GM18519 (cell line): ENCODE measurements at regions not wholly inside any gene's neighbourhood (a gene's known extent, or its start where the extent isn't known, plus 50 kb on each side); places are given as distances from the start of the nearest gene placed in this dataset.

ENCODE experiments used
- ATAC-seq: cut with Tn5 transposase; IDR thresholded peaks from one replicate; pipeline ENCODE4 v1.9.1; 2021; ENCODE audit warnings: mild to moderate bottlenecking, moderate library complexity; ENCODE audit not compliant: unreplicated experiment, low FRiP score

- ATAC-seq: no peak
These were observed 446.0 kb upstream of the LRRC7 start for GRCh38 chr1:69121723-69122122.

GRCh38 chr1:69122373-69122772, 445.3 kb upstream of the LRRC7 start:
- ATAC-seq: no peak

GRCh38 chr1:69123486-69123885, 444.2 kb upstream of the LRRC7 start:
- ATAC-seq: no peak

GRCh38 chr1:69126796-69127195, 440.9 kb upstream of the LRRC7 start:
- no peak for ATAC-seq

- ATAC-seq: no peak
These were observed 439.5 kb upstream of the LRRC7 start for GRCh38 chr1:69128204-69128603.

GRCh38 chr1:69129538-69129937, 438.2 kb upstream of the LRRC7 start:
- no peak for ATAC-seq

- no peak for ATAC-seq
These were observed 429.6 kb upstream of the LRRC7 start for GRCh38 chr1:69138172-69138571.

- ATAC-seq: no peak
These were observed 428.7 kb upstream of the LRRC7 start for GRCh38 chr1:69139007-69139406.

GRCh38 chr1:69146303-69146702, 421.4 kb upstream of the LRRC7 start:
- ATAC-seq: no peak

GRCh38 chr1:69148731-69149130, 419.0 kb upstream of the LRRC7 start:
- ATAC-seq: no peak

GRCh38 chr1:69157046-69157756, 410.5 kb upstream of the LRRC7 start:
- ATAC-seq: no peak

GRCh38 chr1:69163241-69163640, 404.5 kb upstream of the LRRC7 start:
- ATAC-seq: no peak

- no peak for ATAC-seq
These were observed 403.9 kb upstream of the LRRC7 start for GRCh38 chr1:69163779-69164178.

GRCh38 chr1:69167876-69168275, 399.8 kb upstream of the LRRC7 start:
- no peak for ATAC-seq

- no peak for ATAC-seq
These were observed 396.5 kb upstream of the LRRC7 start for GRCh38 chr1:69171248-69171647.

- ATAC-seq: no peak
These were observed 395.4 kb upstream of the LRRC7 start for GRCh38 chr1:69172003-69173000.

- no peak for ATAC-seq
These were observed 392.7 kb upstream of the LRRC7 start for GRCh38 chr1:69175053-69175452.

- ATAC-seq: no peak
These were observed 387.4 kb upstream of the LRRC7 start for GRCh38 chr1:69180358-69180757.

GRCh38 chr1:69185378-69185777, 382.3 kb upstream of the LRRC7 start:
- ATAC-seq: no peak

GRCh38 chr1:69191335-69191734, 376.4 kb upstream of the LRRC7 start:
- no peak for ATAC-seq

GRCh38 chr1:69195136-69195535, 372.6 kb upstream of the LRRC7 start:
- no peak for ATAC-seq

- ATAC-seq: no peak
These were observed 371.7 kb upstream of the LRRC7 start for GRCh38 chr1:69196071-69196470.
